ENCODE measurements at regions not wholly inside any gene's neighbourhood (a gene's known extent, or its start where the extent isn't known, plus 50 kb on each side); places are given as distances from the start of the nearest gene placed in this dataset.
A peak's percentile ranks its signal among the peaks of the same experiment; 100 is the strongest.

- ChIA-PET CTCF (interaction anchor here (0.7 kb wide), 1 partner anchor 476 kb away, joined by 4 read pairs; no protein-coding TSS in a partner anchor), POLR2A (no interaction called here)
- no peak for DNase-seq
- H3K36me3 ChIP-seq (ENCODE audit: control insufficient read depth, insufficient read depth, low read length), result no peaks in the 10 kb centered on the region
- H3K9me3 Mint-ChIP-seq (ENCODE audit: unreplicated experiment), result peaks cover 11% of the 10 kb centered on the region
- no peaks in the 10 kb centered on the region for H3K27me3 Mint-ChIP-seq (ENCODE audit: insufficient read depth, unreplicated experiment)
- BruUV-seq (replicated peaks), result no TSS peak
- H3K4me1 ChIP-seq, result peaks cover 16% of the 10 kb centered on the region
- no peak overlapping the region for H3K4me3 Mint-ChIP-seq (ENCODE audit: unreplicated experiment)
- no peaks in the 10 kb centered on the region for H3K27me3 ChIP-seq (replicated peaks; ENCODE audit: control insufficient read depth, insufficient read depth, low read length)
- H3K4me1 Mint-ChIP-seq (ENCODE audit: low read depth, unreplicated experiment), result peaks cover 24% of the 10 kb centered on the region
- H3K27ac Mint-ChIP-seq (ENCODE audit: unreplicated experiment), result no peak overlapping the region
- H3K9me3 ChIP-seq, result peaks cover 6% of the 10 kb centered on the region; the same call in 1 of the 2 replicates
- TF ChIP-seq, protein P1, sequence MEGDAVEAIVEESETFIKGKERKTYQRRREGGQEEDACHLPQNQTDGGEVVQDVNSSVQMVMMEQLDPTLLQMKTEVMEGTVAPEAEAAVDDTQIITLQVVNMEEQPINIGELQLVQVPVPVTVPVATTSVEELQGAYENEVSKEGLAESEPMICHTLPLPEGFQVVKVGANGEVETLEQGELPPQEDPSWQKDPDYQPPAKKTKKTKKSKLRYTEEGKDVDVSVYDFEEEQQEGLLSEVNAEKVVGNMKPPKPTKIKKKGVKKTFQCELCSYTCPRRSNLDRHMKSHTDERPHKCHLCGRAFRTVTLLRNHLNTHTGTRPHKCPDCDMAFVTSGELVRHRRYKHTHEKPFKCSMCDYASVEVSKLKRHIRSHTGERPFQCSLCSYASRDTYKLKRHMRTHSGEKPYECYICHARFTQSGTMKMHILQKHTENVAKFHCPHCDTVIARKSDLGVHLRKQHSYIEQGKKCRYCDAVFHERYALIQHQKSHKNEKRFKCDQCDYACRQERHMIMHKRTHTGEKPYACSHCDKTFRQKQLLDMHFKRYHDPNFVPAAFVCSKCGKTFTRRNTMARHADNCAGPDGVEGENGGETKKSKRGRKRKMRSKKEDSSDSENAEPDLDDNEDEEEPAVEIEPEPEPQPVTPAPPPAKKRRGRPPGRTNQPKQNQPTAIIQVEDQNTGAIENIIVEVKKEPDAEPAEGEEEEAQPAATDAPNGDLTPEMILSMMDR (IDR thresholded peaks at IDR 0.05; ENCODE audit: insufficient read depth in 1 of 2, low read depth in 1 of 2, low read length in 1 of 2, severe bottlenecking in 1 of 2, unreplicated experiment in 1 of 2), result no peak
- H3K4me3 ChIP-seq (ENCODE audit: low read depth, low read length), result no peak overlapping the region
- intact Hi-C loops (cut with micrococcal nuclease; ENCODE audit: unreplicated experiment), result no loop called here
- no peaks in the 10 kb centered on the region for H3K36me3 Mint-ChIP-seq (ENCODE audit: insufficient read depth, unreplicated experiment)
Observed at GRCh38 chr13:73268306-73268705, 209.5 kb downstream of the KLF5 start.

GRCh38 chr13:73266640-73267180, 207.9 kb downstream of the KLF5 start:
- intact Hi-C loops (cut with micrococcal nuclease; ENCODE audit: unreplicated experiment), result no loop called here
- peaks cover 6% of the 10 kb centered on the region for H3K36me3 Mint-ChIP-seq (ENCODE audit: insufficient read depth, unreplicated experiment)
- no peak for DNase-seq
- TF ChIP-seq, protein P1 (IDR thresholded peaks at IDR 0.05; ENCODE audit: insufficient read depth in 1 of 2, low read depth in 1 of 2, low read length in 1 of 2, severe bottlenecking in 1 of 2, unreplicated experiment in 1 of 2), result no peak
- no peaks in the 10 kb centered on the region for H3K36me3 ChIP-seq (ENCODE audit: control insufficient read depth, insufficient read depth, low read length)
- H3K27me3 ChIP-seq (replicated peaks; ENCODE audit: control insufficient read depth, insufficient read depth, low read length), result no peaks in the 10 kb centered on the region
- peaks cover 28% of the 10 kb centered on the region for H3K4me1 Mint-ChIP-seq (ENCODE audit: low read depth, unreplicated experiment)
- no peaks in the 10 kb centered on the region for H3K27me3 Mint-ChIP-seq (ENCODE audit: insufficient read depth, unreplicated experiment)
- H3K9me3 Mint-ChIP-seq (ENCODE audit: unreplicated experiment), result peaks cover 20% of the 10 kb centered on the region
- POLR2A ChIA-PET, result no interaction called here
- no TSS peak for BruUV-seq (replicated peaks)
- H3K4me3 ChIP-seq (ENCODE audit: low read depth, low read length), result no peak overlapping the region
- CTCF ChIA-PET, result no interaction called here
- peaks cover 6% of the 10 kb centered on the region; the same call in 1 of the 2 replicates for H3K9me3 ChIP-seq
- no peak overlapping the region for H3K4me3 Mint-ChIP-seq (ENCODE audit: unreplicated experiment)
- peaks cover 25% of the 10 kb centered on the region for H3K4me1 ChIP-seq
- no peak overlapping the region for H3K27ac Mint-ChIP-seq (ENCODE audit: unreplicated experiment)

DNA sequence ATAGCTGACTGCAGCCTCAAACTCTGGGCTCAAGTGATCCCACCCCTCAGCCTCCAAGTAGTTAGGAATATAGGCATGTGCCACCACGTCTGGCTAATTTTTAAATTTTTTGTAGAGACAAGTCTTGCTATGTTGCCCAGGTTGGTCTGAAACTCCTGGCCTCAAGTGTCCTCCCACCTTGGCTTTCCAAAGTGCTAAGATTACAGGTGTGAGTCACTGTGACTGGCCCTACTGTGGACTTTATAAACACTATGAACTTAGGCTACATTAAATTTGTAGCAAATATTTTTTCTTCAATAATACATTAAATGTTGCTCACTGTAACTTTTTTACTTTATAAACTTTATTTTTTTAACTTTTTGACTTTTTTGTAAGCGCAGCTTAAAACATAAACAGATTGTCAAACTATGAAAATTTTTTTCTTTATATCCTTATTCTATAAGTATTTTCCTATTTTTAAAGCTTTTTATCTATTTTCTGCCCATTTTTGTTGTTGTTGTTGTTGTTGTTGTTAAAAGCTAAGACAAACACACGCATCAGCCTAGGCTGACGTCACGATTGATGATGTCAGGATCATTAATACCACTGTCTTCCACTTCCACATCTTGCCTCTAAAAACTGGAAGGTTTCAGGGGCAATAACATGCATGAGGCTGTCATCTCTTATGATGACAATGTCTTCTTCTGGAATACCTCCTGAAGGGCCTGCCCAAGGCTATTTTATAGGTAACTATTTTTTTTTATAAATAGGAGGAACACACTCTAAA, 204.2 kb downstream of the KLF5 start:
- no peak overlapping the region for H3K4me3 ChIP-seq (ENCODE audit: low read depth, low read length)
- BruUV-seq (replicated peaks), result no TSS peak
- peaks cover 54% of the 10 kb centered on the region for H3K4me1 Mint-ChIP-seq (ENCODE audit: low read depth, unreplicated experiment)
- TF ChIP-seq, protein P1 (IDR thresholded peaks at IDR 0.05; ENCODE audit: insufficient read depth in 1 of 2, low read depth in 1 of 2, low read length in 1 of 2, severe bottlenecking in 1 of 2, unreplicated experiment in 1 of 2), result no peak
- no peak overlapping the region for H3K4me3 Mint-ChIP-seq (ENCODE audit: unreplicated experiment)
- peak overlapping the region; percentile 89 for H3K27ac Mint-ChIP-seq (ENCODE audit: unreplicated experiment)
- H3K27me3 ChIP-seq (replicated peaks; ENCODE audit: control insufficient read depth, insufficient read depth, low read length), result no peaks in the 10 kb centered on the region
- H3K9me3 ChIP-seq, result no peaks in the 10 kb centered on the region
- peaks cover 35% of the 10 kb centered on the region for H3K4me1 ChIP-seq
- ChIA-PET POLR2A (no interaction called here), CTCF (no interaction called here)
- H3K27me3 Mint-ChIP-seq (ENCODE audit: insufficient read depth, unreplicated experiment), result no peaks in the 10 kb centered on the region
- intact Hi-C loops (cut with micrococcal nuclease; ENCODE audit: unreplicated experiment), result no loop called here
- DNase-seq, result no peak
- peaks cover 6% of the 10 kb centered on the region for H3K36me3 Mint-ChIP-seq (ENCODE audit: insufficient read depth, unreplicated experiment)
- no peaks in the 10 kb centered on the region for H3K36me3 ChIP-seq (ENCODE audit: control insufficient read depth, insufficient read depth, low read length)
- H3K9me3 Mint-ChIP-seq (ENCODE audit: unreplicated experiment), result peaks cover 19% of the 10 kb centered on the region

All from Caco-2 (cell line).